ENCODE measurements at regions not wholly inside any gene's neighbourhood (a gene's known extent, or its start where the extent isn't known, plus 50 kb on each side); places are given as distances from the start of the nearest gene placed in this dataset.
"Not testable (repeated sequence)": the region's sequence is repeated elsewhere in the genome, so short reads cannot be mapped to it uniquely, and the experiment has no call there.

GRCh38 chr12:97051341-97051740, 144.3 kb downstream of the NEDD1 start:
- Mint-ChIP-seq H3K9me3 (no peaks in the 10 kb centered on the region), H3K27me3 (peaks cover 5% of the 10 kb centered on the region), H3K4me1 (no peaks in the 10 kb centered on the region), H3K4me3 (no peak overlapping the region), H3K36me3 (ENCODE audit: low read depth) (no peaks in the 10 kb centered on the region), H3K27ac (no peak overlapping the region)
- DNase-seq: no peak
- intact Hi-C loops (cut with micrococcal nuclease): no loop called here

GRCh38 chr12:97061171-97061570, 154.1 kb downstream of the NEDD1 start:
- no peak for DNase-seq
- intact Hi-C loops (cut with micrococcal nuclease): no loop called here
- Mint-ChIP-seq H3K36me3 (ENCODE audit: low read depth) (no peaks in the 10 kb centered on the region), H3K4me3 (no peak overlapping the region), H3K27ac (no peak overlapping the region), H3K27me3 (peaks cover 1% of the 10 kb centered on the region), H3K4me1 (no peaks in the 10 kb centered on the region), H3K9me3 (no peaks in the 10 kb centered on the region)

- no peaks in the 10 kb centered on the region for H3K4me1 Mint-ChIP-seq
- H3K27ac Mint-ChIP-seq: no peak overlapping the region
- peaks cover 1% of the 10 kb centered on the region for H3K27me3 Mint-ChIP-seq
- no peaks in the 10 kb centered on the region for H3K36me3 Mint-ChIP-seq (ENCODE audit: low read depth)
- H3K4me3 Mint-ChIP-seq: no peak overlapping the region
- intact Hi-C loops (cut with micrococcal nuclease): no loop called here
- H3K9me3 Mint-ChIP-seq: no peaks in the 10 kb centered on the region
- no peak for DNase-seq
Measured at GRCh38 chr12:97063292-97063935, 156.4 kb downstream of the NEDD1 start.

GRCh38 chr12:97075161-97075933, 168.3 kb downstream of the NEDD1 start:
- no peaks in the 10 kb centered on the region for H3K4me1 Mint-ChIP-seq
- H3K27ac Mint-ChIP-seq: no peak overlapping the region
- DNase-seq: no peak
- no peaks in the 10 kb centered on the region for H3K9me3 Mint-ChIP-seq
- H3K36me3 Mint-ChIP-seq (ENCODE audit: low read depth): no peaks in the 10 kb centered on the region
- intact Hi-C loops (cut with micrococcal nuclease): no loop called here
- no peak overlapping the region for H3K4me3 Mint-ChIP-seq
- H3K27me3 Mint-ChIP-seq: no peaks in the 10 kb centered on the region

- Mint-ChIP-seq H3K27ac (no peak overlapping the region), H3K4me3 (no peak overlapping the region), H3K36me3 (ENCODE audit: low read depth) (no peaks in the 10 kb centered on the region), H3K27me3 (no peaks in the 10 kb centered on the region), H3K9me3 (no peaks in the 10 kb centered on the region), H3K4me1 (no peaks in the 10 kb centered on the region)
- no peak for DNase-seq
- intact Hi-C loops (cut with micrococcal nuclease): no loop called here
Measured at GRCh38 chr12:97075934-97076630, 169.0 kb downstream of the NEDD1 start.

GRCh38 chr12:97076912-97077311, 169.9 kb downstream of the NEDD1 start:
- H3K27me3 Mint-ChIP-seq; intact Hi-C loops (cut with micrococcal nuclease); DNase-seq; H3K27ac Mint-ChIP-seq; H3K4me1 Mint-ChIP-seq; H3K9me3 Mint-ChIP-seq; H3K36me3 Mint-ChIP-seq (ENCODE audit: low read depth); H3K4me3 Mint-ChIP-seq: not testable (repeated sequence)

- intact Hi-C loops (cut with micrococcal nuclease): no loop called here
- DNase-seq: no peak
- Mint-ChIP-seq H3K4me3 (no peak overlapping the region), H3K9me3 (no peaks in the 10 kb centered on the region), H3K4me1 (no peaks in the 10 kb centered on the region), H3K27ac (no peak overlapping the region), H3K27me3 (no peaks in the 10 kb centered on the region), H3K36me3 (ENCODE audit: low read depth) (no peaks in the 10 kb centered on the region)
Measured at GRCh38 chr12:97082029-97082428, 175.0 kb downstream of the NEDD1 start.

GRCh38 chr12:97093187-97093683, 186.2 kb downstream of the NEDD1 start:
- no peak for DNase-seq
- H3K4me3 Mint-ChIP-seq: no peak overlapping the region
- H3K9me3 Mint-ChIP-seq: no peaks in the 10 kb centered on the region
- H3K36me3 Mint-ChIP-seq (ENCODE audit: low read depth): no peaks in the 10 kb centered on the region
- H3K27me3 Mint-ChIP-seq: peaks cover 3% of the 10 kb centered on the region
- intact Hi-C loops (cut with micrococcal nuclease): no loop called here
- H3K4me1 Mint-ChIP-seq: no peaks in the 10 kb centered on the region
- no peak overlapping the region for H3K27ac Mint-ChIP-seq

- intact Hi-C loops (cut with micrococcal nuclease): no loop called here
- no peak overlapping the region for H3K27ac Mint-ChIP-seq
Measured at GRCh38 chr12:97097734-97098133, 190.7 kb downstream of the NEDD1 start.

GRCh38 chr12:97109441-97109840, 202.4 kb downstream of the NEDD1 start:
- no peak overlapping the region for H3K27ac Mint-ChIP-seq
- H3K4me1 Mint-ChIP-seq: peaks cover 3% of the 10 kb centered on the region
- no peak overlapping the region for H3K4me3 Mint-ChIP-seq
- no peak for DNase-seq
- no peaks in the 10 kb centered on the region for H3K9me3 Mint-ChIP-seq
- intact Hi-C loops (cut with micrococcal nuclease): no loop called here
- H3K36me3 Mint-ChIP-seq (ENCODE audit: low read depth): no peaks in the 10 kb centered on the region
- H3K27me3 Mint-ChIP-seq: peaks cover 2% of the 10 kb centered on the region

More at GRCh38 chr12:97097734-97098133, 190.7 kb downstream of the NEDD1 start:
- DNase-seq: no peak
- Mint-ChIP-seq H3K4me1 (no peaks in the 10 kb centered on the region), H3K9me3 (no peaks in the 10 kb centered on the region), H3K27me3 (peaks cover 3% of the 10 kb centered on the region), H3K4me3 (no peak overlapping the region), H3K36me3 (ENCODE audit: low read depth) (no peaks in the 10 kb centered on the region)

GRCh38 chr12:97112136-97112535, 205.1 kb downstream of the NEDD1 start:
- intact Hi-C loops (cut with micrococcal nuclease): no loop called here

GRCh38 chr12:97118796-97119375, 211.8 kb downstream of the NEDD1 start:
- Mint-ChIP-seq H3K27ac (no peak overlapping the region), H3K9me3 (no peaks in the 10 kb centered on the region), H3K4me1 (no peaks in the 10 kb centered on the region), H3K4me3 (no peak overlapping the region), H3K36me3 (ENCODE audit: low read depth) (no peaks in the 10 kb centered on the region), H3K27me3 (no peaks in the 10 kb centered on the region)
- no peak for DNase-seq
- intact Hi-C loops (cut with micrococcal nuclease): no loop called here

More at GRCh38 chr12:97112136-97112535, 205.1 kb downstream of the NEDD1 start:
- H3K27ac Mint-ChIP-seq: no peak overlapping the region
- no peaks in the 10 kb centered on the region for H3K9me3 Mint-ChIP-seq
- H3K36me3 Mint-ChIP-seq (ENCODE audit: low read depth): no peaks in the 10 kb centered on the region
- DNase-seq: no peak
- no peaks in the 10 kb centered on the region for H3K4me1 Mint-ChIP-seq
- peaks cover 1% of the 10 kb centered on the region for H3K27me3 Mint-ChIP-seq
- no peak overlapping the region for H3K4me3 Mint-ChIP-seq

GRCh38 chr12:97127061-97127460, 220.0 kb downstream of the NEDD1 start:
- DNase-seq: no peak
- intact Hi-C loops (cut with micrococcal nuclease): no loop called here
- Mint-ChIP-seq H3K27ac (no peak overlapping the region), H3K36me3 (ENCODE audit: low read depth) (no peaks in the 10 kb centered on the region), H3K27me3 (no peaks in the 10 kb centered on the region), H3K4me3 (no peak overlapping the region), H3K4me1 (no peaks in the 10 kb centered on the region), H3K9me3 (no peaks in the 10 kb centered on the region)
